HepG2 (cell line): ENCODE measurements at regions not wholly inside any gene's neighbourhood (a gene's known extent, or its start where the extent isn't known, plus 50 kb on each side); places are given as distances from the start of the nearest gene placed in this dataset.

ENCODE experiments used
- ATAC-seq: fragments of 200-7000 bp; cut with Tn5 transposase; 3 replicates; pipeline ENCODE4 v1.9.1; 2020; ENCODE audit warnings: mild to moderate bottlenecking, moderate library complexity
- BruUV-seq: library from RNA; stranded (reverse); fragments of 400-500 nt; replicated peaks from 2 replicates; lab custom pipeline; 2021; lab: Mats Ljungman, UMichigan
- CTCF ChIA-PET: fragments of 300-600 bp; formaldehyde crosslinking; extraction: SDS; loops from one replicate; lab custom pipeline; 2021; ENCODE audit warnings: low total read pairs, inconsistent platforms, low intra/inter-chr PET ratio; lab: Yijun Ruan, JAX
- POLR2A ChIA-PET: fragments of 350-600 bp; sonication (Branson Sonifier 250); formaldehyde crosslinking; loops from one replicate; lab custom pipeline; 2020; ENCODE audit warnings: antibody characterized with exemption, inconsistent platforms; lab: Yijun Ruan, JAX
- DNase-seq: peaks from one replicate; pipeline ENCODE4 v3.0.0-alpha.2; 2015; ENCODE audit warnings: low spot score
- FAIRE-seq: peaks from 3 replicates; lab custom pipeline; 2011; peaks lifted over from hg19 to GRCh38; lab: Jason Lieb, UNC
- H2AFZ ChIP-seq: one replicate; pipeline ENCODE4 v1.6.1; 2011; ENCODE audit warnings: low read length, inconsistent platforms
- H3K27ac ChIP-seq: fragments of 300-600 bp; 3 replicates; pipeline ENCODE4 v1.8.0; 2011; ENCODE audit warnings: mixed run types, mild to moderate bottlenecking, mixed read lengths, low read length, inconsistent platforms; ENCODE audit not compliant: insufficient read depth; ENCODE audit errors: extremely low read length
- H3K27me3 ChIP-seq, 2 experiments: fragments of 200-600 bp in 1 of 2; 2 replicates in 1 of 2; 3 replicates in 1 of 2; pipeline versions ENCODE4 v1.6.0 to v1.8.0; 2011; ENCODE audit warnings: low read length in 2 of 2, mild to moderate bottlenecking in 2 of 2, moderate library complexity in 2 of 2, inconsistent platforms in 1 of 2; ENCODE audit not compliant: insufficient read depth in 2 of 2, control insufficient read depth in 1 of 2
- H3K36me3 ChIP-seq, 2 experiments: fragments of 200-600 bp in 1 of 2; replicated peaks in 1 of 2; 2 replicates in 1 of 2; 3 replicates in 1 of 2; pipeline versions ENCODE4 v1.5.1 to v1.8.0; 2011; ENCODE audit warnings: low read length in 2 of 2, inconsistent platforms in 1 of 2; ENCODE audit not compliant: insufficient read depth in 2 of 2, control insufficient read depth in 1 of 2
- H3K4me1 ChIP-seq: 2 replicates; pipeline ENCODE4 v1.5.1; 2012; ENCODE audit warnings: low read length, inconsistent platforms; ENCODE audit not compliant: insufficient read depth
- H3K4me2 ChIP-seq: 2 replicates; pipeline ENCODE4 v1.6.0; 2011; ENCODE audit warnings: low read depth, low read length, inconsistent platforms
- H3K4me3 ChIP-seq, 3 experiments: fragments of 200-600 bp in 1 of 3; sonication (generic), shearing (Covaris generic) in 1 of 3; replicated peaks in 1 of 3; 2 replicates each; pipeline ENCODE4 v1.5.1; 2011 to 2016; ENCODE audit warnings: low read length in 3 of 3, inconsistent platforms in 2 of 3, low read depth in 2 of 3, mild to moderate bottlenecking in 2 of 3, control low read depth in 1 of 3, mixed read lengths in 1 of 3; ENCODE audit not compliant: insufficient read depth in 1 of 3
- H3K79me2 ChIP-seq: one replicate; pipeline ENCODE4 v1.6.1; 2011; ENCODE audit warnings: low read length, inconsistent platforms; ENCODE audit not compliant: insufficient read depth
- H3K9ac ChIP-seq: 2 replicates; pipeline ENCODE4 v1.6.0; 2011; ENCODE audit warnings: mild to moderate bottlenecking, low read depth, low read length, inconsistent platforms; ENCODE audit not compliant: insufficient read depth
- H3K9me3 ChIP-seq: 2 replicates; pipeline ENCODE4 v1.5.1; 2012; ENCODE audit warnings: mild to moderate bottlenecking, low read length
- H4K20me1 ChIP-seq: 2 replicates; pipeline ENCODE4 v1.6.0; 2011; ENCODE audit warnings: inconsistent platforms, mild to moderate bottlenecking, low read length, moderate library complexity; ENCODE audit not compliant: insufficient read depth
- KDM2A ChIP-seq: sonication (generic); formaldehyde crosslinking; IDR thresholded peaks from 2 replicates; pipeline ENCODE4 v1.4.0; 2020; ENCODE audit warnings: low read depth, missing genetic modification reagents, borderline replicate concordance
- MIER2 ChIP-seq: IDR thresholded peaks from 2 replicates; pipeline ENCODE4 v1.6.1; 2016; ENCODE audit warnings: missing biosample characterization, missing genetic modification reagents
- MTA3 ChIP-seq: sonication (generic); formaldehyde crosslinking; IDR thresholded peaks from 2 replicates; pipeline ENCODE4 v1.4.0; 2020; ENCODE audit warnings: missing genetic modification reagents
- STAG1 ChIP-seq: sonication (generic); formaldehyde crosslinking; IDR thresholded peaks from 2 replicates; pipeline ENCODE4 v1.4.0; 2020; ENCODE audit warnings: missing genetic modification reagents
- ZBTB8A ChIP-seq: sonication (generic); formaldehyde crosslinking; IDR thresholded peaks from 2 replicates; pipeline ENCODE4 v1.4.0; 2020; ENCODE audit warnings: mild to moderate bottlenecking, low read depth, missing genetic modification reagents, borderline replicate concordance
- ZFP1 ChIP-seq: IDR thresholded peaks from 2 replicates; pipeline ENCODE4 v1.6.1; 2016
- ZMYM2 ChIP-seq: sonication (generic); formaldehyde crosslinking; IDR thresholded peaks from 2 replicates; pipeline ENCODE4 v1.8.0; 2022; ENCODE audit warnings: mild to moderate bottlenecking, missing genetic modification reagents
- ZNF263 ChIP-seq: sonication (generic); formaldehyde crosslinking; IDR thresholded peaks from 2 replicates; pipeline ENCODE4 v1.4.0; 2020; ENCODE audit warnings: missing genetic modification reagents
- ZNF33A ChIP-seq: sonication (generic); formaldehyde crosslinking; IDR thresholded peaks from 2 replicates; pipeline ENCODE4 v1.5.1; 2020; ENCODE audit warnings: missing genetic modification reagents, mild to moderate bottlenecking, moderate library complexity, borderline replicate concordance
- ZNF496 ChIP-seq: sonication (generic); formaldehyde crosslinking; IDR thresholded peaks from 2 replicates; pipeline ENCODE4 v1.8.1; 2023; ENCODE audit warnings: mild to moderate bottlenecking, moderate library complexity, missing genetic modification reagents; ENCODE audit not compliant: insufficient replicate concordance
- ZNF766 ChIP-seq: sonication (generic); formaldehyde crosslinking; IDR thresholded peaks from 2 replicates; pipeline ENCODE4 v1.5.0; 2020; ENCODE audit warnings: missing genetic modification reagents, borderline replicate concordance
- ZNF781 ChIP-seq: sonication (generic); formaldehyde crosslinking; IDR thresholded peaks from 2 replicates; pipeline ENCODE4 v1.5.1; 2020; ENCODE audit warnings: borderline replicate concordance, mild to moderate bottlenecking, missing genetic modification reagents; ENCODE audit errors: not compliant biosample characterization
- ZSCAN25 ChIP-seq: sonication (generic); formaldehyde crosslinking; IDR thresholded peaks from 2 replicates; pipeline ENCODE4 v1.8.0; 2022; ENCODE audit warnings: mild to moderate bottlenecking, missing genetic modification reagents
- WGBS: methylation state at CpG from one replicate; pipeline ENCODE4 v1.1.6; 2017; ENCODE audit warnings: low lambda C conversion rate; 5-methylcytosine and 5-hydroxymethylcytosine counted together
- in situ Hi-C: cut with HindIII; loops from 2 replicates; pipeline ENCODE4 v1.10.0; 2017; ENCODE audit warnings: low pct_unique_long_range_greater_than_20kb; ENCODE audit not compliant: extremely low pct_ligation_motif_present
- intact Hi-C: fragments of 100-400 bp; cut with micrococcal nuclease; formaldehyde crosslinking; loops from one replicate; pipeline ENCODE4 v1.10.0; 2022; ENCODE audit not compliant: unreplicated experiment
- TF ChIP-seq, protein P1 (sequence below): sonication (generic); formaldehyde crosslinking; IDR thresholded peaks from 2 replicates; pipeline ENCODE4 v1.9.0; 2021; ENCODE audit warnings: missing genetic modification reagents, borderline replicate concordance
- TF ChIP-seq, protein P2 (sequence below): sonication (generic); formaldehyde crosslinking; IDR thresholded peaks from 2 replicates; pipeline ENCODE4 v1.5.0; 2020; ENCODE audit warnings: mild to moderate bottlenecking, missing genetic modification reagents, moderate library complexity

DNA sequence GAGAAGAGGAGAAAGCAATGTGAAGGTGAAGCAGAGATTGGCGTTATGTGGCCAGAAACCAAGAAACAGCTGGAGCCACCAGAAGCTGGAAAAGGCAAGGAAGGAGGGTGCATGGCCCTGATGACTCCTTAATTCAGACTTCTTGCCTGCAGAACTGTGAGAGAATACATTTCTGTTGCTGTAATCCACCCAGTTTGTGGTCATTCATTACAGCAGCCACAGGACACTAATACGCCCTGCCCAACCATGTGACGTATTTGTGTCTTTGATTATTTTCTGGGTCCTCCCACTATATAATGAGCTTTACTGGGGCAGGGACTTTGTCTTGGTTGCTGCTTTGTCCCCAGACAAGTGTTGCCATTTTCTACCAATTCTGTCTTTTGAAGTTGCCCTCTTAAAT lies 64.5 kb upstream of the MITF start:
- H2AFZ ChIP-seq = no peak overlapping the region
- H3K9me3 ChIP-seq = no peaks in the 10 kb centered on the region
- no peak for FAIRE-seq
- H3K36me3 ChIP-seq = no peaks in the 10 kb centered on the region
- TF ChIP-seq, protein P1, sequence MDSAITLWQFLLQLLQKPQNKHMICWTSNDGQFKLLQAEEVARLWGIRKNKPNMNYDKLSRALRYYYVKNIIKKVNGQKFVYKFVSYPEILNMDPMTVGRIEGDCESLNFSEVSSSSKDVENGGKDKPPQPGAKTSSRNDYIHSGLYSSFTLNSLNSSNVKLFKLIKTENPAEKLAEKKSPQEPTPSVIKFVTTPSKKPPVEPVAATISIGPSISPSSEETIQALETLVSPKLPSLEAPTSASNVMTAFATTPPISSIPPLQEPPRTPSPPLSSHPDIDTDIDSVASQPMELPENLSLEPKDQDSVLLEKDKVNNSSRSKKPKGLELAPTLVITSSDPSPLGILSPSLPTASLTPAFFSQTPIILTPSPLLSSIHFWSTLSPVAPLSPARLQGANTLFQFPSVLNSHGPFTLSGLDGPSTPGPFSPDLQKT (CRISPR knock-in tag) = no peak
- TF ChIP-seq MTA3 (CRISPR knock-in tag) (no peak), ZMYM2 (no peak)
- TF ChIP-seq, all 625 proteins: peak for 0
- no peak overlapping the region for H3K27ac ChIP-seq
- intact Hi-C loops = loop anchor here (5.0 to 10.0 kb wide), 2 partner anchors 220 to 367 kb away; no protein-coding TSS in a partner anchor
- no peak overlapping the region for H3K4me2 ChIP-seq
- H3K9ac ChIP-seq = no peak overlapping the region
- CTCF ChIA-PET = no interaction called here
- 53% methylated on average over 3 of the region's 3 CpGs for WGBS
- no peaks in the 10 kb centered on the region for H4K20me1 ChIP-seq
- POLR2A ChIA-PET = no interaction called here
- no peaks in the 10 kb centered on the region for H3K79me2 ChIP-seq
- H3K27me3 ChIP-seq = no peaks in the 10 kb centered on the region; a peak in 1 of 5 replicates
- H3K4me3 ChIP-seq = no peak overlapping the region
- in situ Hi-C loops = loop anchor here (5.0 to 25.0 kb wide), 2 partner anchors 352 to 562 kb away; partner anchors contain the start of gene LMOD3
- no peaks in the 10 kb centered on the region for H3K4me1 ChIP-seq
- no peak for ATAC-seq
- no peak for DNase-seq
- no TSS peak for BruUV-seq

DNA sequence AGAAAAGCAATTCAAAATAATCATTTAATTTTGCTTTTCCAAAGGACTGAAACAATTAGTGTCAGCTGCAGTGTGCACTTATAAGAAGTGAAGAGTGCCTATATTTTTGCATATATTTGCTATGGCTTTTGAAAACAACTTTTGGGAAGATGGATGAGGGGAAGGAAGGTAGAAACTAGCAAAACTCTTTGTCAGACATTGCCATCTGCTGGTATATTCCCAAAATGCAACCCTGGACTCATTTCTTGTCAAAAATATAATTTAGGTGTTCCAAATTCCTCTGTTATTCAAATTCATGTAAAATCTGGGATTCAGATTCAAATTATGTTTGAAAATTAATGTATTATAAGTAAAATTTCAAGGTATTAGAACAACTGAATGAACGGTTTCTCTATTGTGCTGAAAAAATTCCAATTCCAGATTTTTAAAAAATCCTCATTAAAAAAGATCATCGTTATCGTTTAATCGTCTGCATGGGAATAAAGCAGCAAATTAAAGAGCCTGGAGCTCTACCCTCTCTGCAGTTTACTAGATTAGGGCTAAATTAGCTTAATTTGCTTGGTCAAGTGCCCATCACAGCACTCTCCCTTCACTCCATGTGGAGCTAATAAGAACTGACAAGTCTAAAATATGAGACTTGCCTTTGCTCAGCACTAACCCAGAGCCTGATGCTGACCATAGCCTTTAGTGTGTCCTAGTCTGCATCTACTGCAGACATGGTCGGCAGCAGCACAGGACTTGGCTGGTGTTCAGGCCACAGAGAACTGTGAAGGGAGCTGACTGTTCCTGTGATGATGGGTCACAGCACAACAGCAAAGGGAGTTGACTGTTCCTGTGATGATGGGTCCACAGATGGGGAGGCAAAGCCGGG lies 67.9 kb upstream of the MITF start:
- H3K27ac ChIP-seq = no peak overlapping the region
- TF ChIP-seq STAG1 = peak; percentile 55
- TF ChIP-seq ZFP1 = no peak
- no peak for TF ChIP-seq KDM2A (CRISPR knock-in tag)
- TF ChIP-seq ZNF781 (CRISPR knock-in tag) = no peak
- TF ChIP-seq ZNF263 (CRISPR knock-in tag) = no peak
- TF ChIP-seq, protein P2, sequence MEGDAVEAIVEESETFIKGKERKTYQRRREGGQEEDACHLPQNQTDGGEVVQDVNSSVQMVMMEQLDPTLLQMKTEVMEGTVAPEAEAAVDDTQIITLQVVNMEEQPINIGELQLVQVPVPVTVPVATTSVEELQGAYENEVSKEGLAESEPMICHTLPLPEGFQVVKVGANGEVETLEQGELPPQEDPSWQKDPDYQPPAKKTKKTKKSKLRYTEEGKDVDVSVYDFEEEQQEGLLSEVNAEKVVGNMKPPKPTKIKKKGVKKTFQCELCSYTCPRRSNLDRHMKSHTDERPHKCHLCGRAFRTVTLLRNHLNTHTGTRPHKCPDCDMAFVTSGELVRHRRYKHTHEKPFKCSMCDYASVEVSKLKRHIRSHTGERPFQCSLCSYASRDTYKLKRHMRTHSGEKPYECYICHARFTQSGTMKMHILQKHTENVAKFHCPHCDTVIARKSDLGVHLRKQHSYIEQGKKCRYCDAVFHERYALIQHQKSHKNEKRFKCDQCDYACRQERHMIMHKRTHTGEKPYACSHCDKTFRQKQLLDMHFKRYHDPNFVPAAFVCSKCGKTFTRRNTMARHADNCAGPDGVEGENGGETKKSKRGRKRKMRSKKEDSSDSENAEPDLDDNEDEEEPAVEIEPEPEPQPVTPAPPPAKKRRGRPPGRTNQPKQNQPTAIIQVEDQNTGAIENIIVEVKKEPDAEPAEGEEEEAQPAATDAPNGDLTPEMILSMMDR (CRISPR knock-in tag) = peak; percentile 59
- no peak for TF ChIP-seq ZNF766 (CRISPR knock-in tag)
- no peak for TF ChIP-seq ZSCAN25
- no peak for TF ChIP-seq MIER2 (CRISPR knock-in tag)
- TF ChIP-seq ZBTB8A = no peak
- no peak for TF ChIP-seq ZNF496 (CRISPR knock-in tag)
- TF ChIP-seq ZNF33A = no peak

More for the DNA sequence above, 67.9 kb upstream of the MITF start:
- no peaks in the 10 kb centered on the region for H4K20me1 ChIP-seq
- DNase-seq (peak; percentile 8), FAIRE-seq (peak; percentile 23), ATAC-seq (no peak)
- no peaks in the 10 kb centered on the region for H3K36me3 ChIP-seq
- no peaks in the 10 kb centered on the region for H3K27me3 ChIP-seq
- H3K9ac ChIP-seq = no peak overlapping the region
- H3K79me2 ChIP-seq = no peaks in the 10 kb centered on the region
- H3K9me3 ChIP-seq = no peaks in the 10 kb centered on the region
- H2AFZ ChIP-seq = no peak overlapping the region
- WGBS = 34% methylated on average over 4 of the region's 6 CpGs
- BruUV-seq = no TSS peak
- H3K4me2 ChIP-seq = no peak overlapping the region
- no peaks in the 10 kb centered on the region for H3K4me1 ChIP-seq
- ChIA-PET CTCF (interaction anchor here (1.3 to 1.7 kb wide), 3 partner anchors 509 to 550 kb away, joined by 3 to 9 read pairs (median 5); no protein-coding TSS in a partner anchor), POLR2A (no interaction called here)
- H3K4me3 ChIP-seq = no peak overlapping the region
- intact Hi-C loops = loop anchor here (1.0 to 10.0 kb wide), 3 partner anchors 217 to 551 kb away; no protein-coding TSS in a partner anchor
- in situ Hi-C loops = loop anchor here (5.0 to 25.0 kb wide), 2 partner anchors 349 to 559 kb away; partner anchors contain the start of gene LMOD3
